NB4 (cell line): ENCODE measurements at regions not wholly inside any gene's neighbourhood (a gene's known extent, or its start where the extent isn't known, plus 50 kb on each side); places are given as distances from the start of the nearest gene placed in this dataset.

Experiments
- MYC ChIP-seq: IDR thresholded peaks from 2 replicates; pipeline ENCODE4 v1.6.1; 2011; ENCODE audit warnings: low read depth, low read length
- POLR2A ChIP-seq: IDR thresholded peaks from 2 replicates; pipeline ENCODE4 v1.6.1; 2011; ENCODE audit warnings: mild to moderate bottlenecking; ENCODE audit not compliant: insufficient read length; ENCODE audit errors: extremely low read depth
- TF ChIP-seq, protein P1 (sequence below): IDR thresholded peaks from 2 replicates; pipeline ENCODE4 v1.6.1; 2011; ENCODE audit warnings: low read depth, low read length
- TF ChIP-seq, protein P2 (sequence below): IDR thresholded peaks from one replicate; pipeline ENCODE4 v1.5.1; 2012; ENCODE audit warnings: low read depth, low read length

DNA sequence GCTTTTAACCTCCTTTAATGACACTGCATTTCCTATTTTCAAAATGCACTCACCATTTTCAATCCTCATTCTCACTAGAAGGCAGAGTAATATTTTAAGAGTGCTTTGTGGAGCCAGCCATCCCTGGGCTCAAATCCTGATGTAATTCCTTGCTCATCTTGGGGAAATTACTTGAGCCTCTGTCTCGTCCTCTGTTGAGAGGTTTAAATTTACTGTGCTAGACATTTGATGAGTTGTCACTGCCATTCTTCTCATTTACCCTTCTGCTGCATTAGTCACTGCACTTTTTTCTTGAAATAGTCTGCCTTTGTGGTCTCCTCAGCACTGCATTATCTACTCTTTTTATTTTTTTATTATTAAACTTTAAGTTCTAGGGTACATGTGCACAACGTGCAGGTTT lies 150.0 kb upstream of the HDDC2 start:
- TF ChIP-seq, protein P1, sequence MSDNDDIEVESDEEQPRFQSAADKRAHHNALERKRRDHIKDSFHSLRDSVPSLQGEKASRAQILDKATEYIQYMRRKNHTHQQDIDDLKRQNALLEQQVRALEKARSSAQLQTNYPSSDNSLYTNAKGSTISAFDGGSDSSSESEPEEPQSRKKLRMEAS: no peak
- TF ChIP-seq, protein P2, sequence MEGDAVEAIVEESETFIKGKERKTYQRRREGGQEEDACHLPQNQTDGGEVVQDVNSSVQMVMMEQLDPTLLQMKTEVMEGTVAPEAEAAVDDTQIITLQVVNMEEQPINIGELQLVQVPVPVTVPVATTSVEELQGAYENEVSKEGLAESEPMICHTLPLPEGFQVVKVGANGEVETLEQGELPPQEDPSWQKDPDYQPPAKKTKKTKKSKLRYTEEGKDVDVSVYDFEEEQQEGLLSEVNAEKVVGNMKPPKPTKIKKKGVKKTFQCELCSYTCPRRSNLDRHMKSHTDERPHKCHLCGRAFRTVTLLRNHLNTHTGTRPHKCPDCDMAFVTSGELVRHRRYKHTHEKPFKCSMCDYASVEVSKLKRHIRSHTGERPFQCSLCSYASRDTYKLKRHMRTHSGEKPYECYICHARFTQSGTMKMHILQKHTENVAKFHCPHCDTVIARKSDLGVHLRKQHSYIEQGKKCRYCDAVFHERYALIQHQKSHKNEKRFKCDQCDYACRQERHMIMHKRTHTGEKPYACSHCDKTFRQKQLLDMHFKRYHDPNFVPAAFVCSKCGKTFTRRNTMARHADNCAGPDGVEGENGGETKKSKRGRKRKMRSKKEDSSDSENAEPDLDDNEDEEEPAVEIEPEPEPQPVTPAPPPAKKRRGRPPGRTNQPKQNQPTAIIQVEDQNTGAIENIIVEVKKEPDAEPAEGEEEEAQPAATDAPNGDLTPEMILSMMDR: no peak
- TF ChIP-seq POLR2A (no peak), MYC (no peak)
